Glutamatergic neuron (in vitro differentiated cells): ENCODE measurements at regions not wholly inside any gene's neighbourhood (a gene's known extent, or its start where the extent isn't known, plus 50 kb on each side); places are given as distances from the start of the nearest gene placed in this dataset.

Experiments used
- DNase-seq: peaks from one replicate; pipeline ENCODE4 v3.0.0; 2022
- H3K27ac Mint-ChIP-seq: one replicate; pipeline ENCODE4 v1.8.0; 2020; ENCODE audit warnings: mild to moderate bottlenecking, mixed read lengths, inconsistent platforms; ENCODE audit not compliant: unreplicated experiment
- H3K27me3 Mint-ChIP-seq: one replicate; pipeline ENCODE4 v1.8.0; 2020; ENCODE audit warnings: mild to moderate bottlenecking, moderate library complexity, mixed read lengths, inconsistent platforms; ENCODE audit not compliant: unreplicated experiment
- H3K36me3 Mint-ChIP-seq: one replicate; pipeline ENCODE4 v1.8.0; 2020; ENCODE audit warnings: mild to moderate bottlenecking, mixed read lengths, inconsistent platforms; ENCODE audit not compliant: unreplicated experiment
- H3K4me1 Mint-ChIP-seq: one replicate; pipeline ENCODE4 v1.8.0; 2020; ENCODE audit warnings: mild to moderate bottlenecking, low read depth, mixed read lengths, inconsistent platforms; ENCODE audit not compliant: unreplicated experiment
- H3K4me3 Mint-ChIP-seq: one replicate; pipeline ENCODE4 v1.8.0; 2020; ENCODE audit warnings: mild to moderate bottlenecking, mixed read lengths, inconsistent platforms; ENCODE audit not compliant: unreplicated experiment
- H3K9me3 Mint-ChIP-seq: one replicate; pipeline ENCODE4 v1.8.0; 2020; ENCODE audit warnings: mild to moderate bottlenecking, moderate library complexity, mixed read lengths, inconsistent platforms; ENCODE audit not compliant: unreplicated experiment
- TF ChIP-seq, protein P1 (sequence below): fragments of 200-600 bp; sonication (generic); IDR thresholded peaks from one replicate; pipeline ENCODE4 v1.5.0; 2021; ENCODE audit not compliant: partially characterized antibody, unreplicated experiment

DNA sequence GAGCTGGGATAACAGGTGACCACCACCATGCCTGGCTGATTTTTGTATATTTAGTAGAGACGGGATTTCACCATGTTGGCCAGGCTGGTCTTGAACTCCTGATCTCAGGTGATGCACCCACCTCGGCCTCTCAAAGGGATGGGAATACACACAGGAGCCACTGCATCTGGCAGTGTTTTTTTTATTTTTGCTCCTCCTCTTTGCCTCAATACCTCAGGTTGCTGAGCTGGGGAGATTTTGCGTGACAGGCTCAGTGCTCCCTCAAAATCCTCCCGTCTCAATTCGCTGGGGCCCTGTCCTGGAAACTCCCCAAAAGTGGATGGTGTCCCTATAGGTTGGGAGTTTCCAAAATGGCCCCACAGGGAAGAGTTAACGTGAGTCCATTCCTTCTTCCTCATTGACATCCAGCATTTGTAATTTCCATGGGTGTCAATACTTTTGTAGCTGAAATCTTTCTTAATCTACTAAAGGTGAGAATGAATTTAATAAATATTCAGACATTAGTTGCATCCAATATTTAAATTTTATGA, 71.8 kb downstream of the GGTLC2 start:
- H3K27ac Mint-ChIP-seq = no peak overlapping the region
- no peaks in the 10 kb centered on the region for H3K27me3 Mint-ChIP-seq
- no peaks in the 10 kb centered on the region for H3K36me3 Mint-ChIP-seq
- H3K4me1 Mint-ChIP-seq = no peaks in the 10 kb centered on the region
- H3K4me3 Mint-ChIP-seq = no peak overlapping the region
- H3K9me3 Mint-ChIP-seq = peaks cover 4% of the 10 kb centered on the region
- TF ChIP-seq, protein P1, sequence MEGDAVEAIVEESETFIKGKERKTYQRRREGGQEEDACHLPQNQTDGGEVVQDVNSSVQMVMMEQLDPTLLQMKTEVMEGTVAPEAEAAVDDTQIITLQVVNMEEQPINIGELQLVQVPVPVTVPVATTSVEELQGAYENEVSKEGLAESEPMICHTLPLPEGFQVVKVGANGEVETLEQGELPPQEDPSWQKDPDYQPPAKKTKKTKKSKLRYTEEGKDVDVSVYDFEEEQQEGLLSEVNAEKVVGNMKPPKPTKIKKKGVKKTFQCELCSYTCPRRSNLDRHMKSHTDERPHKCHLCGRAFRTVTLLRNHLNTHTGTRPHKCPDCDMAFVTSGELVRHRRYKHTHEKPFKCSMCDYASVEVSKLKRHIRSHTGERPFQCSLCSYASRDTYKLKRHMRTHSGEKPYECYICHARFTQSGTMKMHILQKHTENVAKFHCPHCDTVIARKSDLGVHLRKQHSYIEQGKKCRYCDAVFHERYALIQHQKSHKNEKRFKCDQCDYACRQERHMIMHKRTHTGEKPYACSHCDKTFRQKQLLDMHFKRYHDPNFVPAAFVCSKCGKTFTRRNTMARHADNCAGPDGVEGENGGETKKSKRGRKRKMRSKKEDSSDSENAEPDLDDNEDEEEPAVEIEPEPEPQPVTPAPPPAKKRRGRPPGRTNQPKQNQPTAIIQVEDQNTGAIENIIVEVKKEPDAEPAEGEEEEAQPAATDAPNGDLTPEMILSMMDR = no peak
- no peak for DNase-seq

DNA sequence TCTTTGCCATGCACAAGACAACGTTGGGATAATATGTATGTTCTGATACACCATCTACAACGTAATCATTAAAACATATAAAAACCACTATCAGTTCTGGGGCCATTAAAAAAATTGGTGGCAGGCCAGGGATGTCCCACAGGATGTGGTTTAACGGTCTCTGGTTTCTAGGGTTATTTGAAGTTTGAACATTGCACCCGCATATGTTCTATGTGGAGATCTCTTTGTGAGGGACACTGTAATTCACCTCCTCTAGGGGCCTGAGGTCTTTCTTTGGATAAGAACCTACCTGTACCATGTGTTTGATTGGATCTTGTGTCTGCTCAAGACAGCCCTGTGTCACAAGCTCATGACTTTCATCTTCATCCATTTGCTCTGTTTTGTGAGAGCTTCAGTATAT, 73.2 kb downstream of the GGTLC2 start:
- H3K4me3 Mint-ChIP-seq = no peak overlapping the region
- no peaks in the 10 kb centered on the region for H3K27me3 Mint-ChIP-seq
- DNase-seq = no peak
- H3K36me3 Mint-ChIP-seq = no peaks in the 10 kb centered on the region
- peaks cover 2% of the 10 kb centered on the region for H3K9me3 Mint-ChIP-seq
- H3K4me1 Mint-ChIP-seq = no peaks in the 10 kb centered on the region
- no peak overlapping the region for H3K27ac Mint-ChIP-seq
- TF ChIP-seq, protein P1 = no peak

DNA sequence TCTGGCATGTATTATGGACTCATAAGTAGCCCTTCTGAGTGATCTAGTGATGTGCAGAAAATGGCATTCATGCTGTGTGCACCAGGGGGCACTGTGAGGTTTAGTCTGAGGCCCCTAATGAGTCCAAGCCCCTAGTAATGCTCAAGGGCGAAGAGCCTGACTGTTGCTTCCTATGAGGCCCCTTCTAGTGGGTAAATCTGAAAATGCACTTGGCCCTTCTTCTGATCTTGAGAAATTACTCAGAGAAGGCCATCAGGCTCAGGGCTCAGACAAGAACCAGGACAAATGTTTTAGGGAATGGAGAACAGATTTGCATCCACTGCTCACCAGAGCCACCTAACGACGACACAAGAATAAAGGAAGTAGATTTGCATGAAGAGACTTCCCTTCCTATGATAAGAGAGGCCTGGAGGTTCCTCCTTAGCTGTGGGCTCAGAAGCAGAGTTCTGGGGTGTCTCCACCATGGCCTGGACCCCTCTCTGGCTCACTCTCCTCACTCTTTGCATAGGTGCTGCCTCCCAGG, 75.8 kb downstream of the GGTLC2 start:
- H3K4me1 Mint-ChIP-seq = no peaks in the 10 kb centered on the region
- no peaks in the 10 kb centered on the region for H3K36me3 Mint-ChIP-seq
- H3K27me3 Mint-ChIP-seq = no peaks in the 10 kb centered on the region
- peak; percentile 73 for DNase-seq
- no peaks in the 10 kb centered on the region for H3K9me3 Mint-ChIP-seq
- TF ChIP-seq, protein P1 = peak; percentile 74
- H3K27ac Mint-ChIP-seq = no peak overlapping the region
- H3K4me3 Mint-ChIP-seq = no peak overlapping the region

DNA sequence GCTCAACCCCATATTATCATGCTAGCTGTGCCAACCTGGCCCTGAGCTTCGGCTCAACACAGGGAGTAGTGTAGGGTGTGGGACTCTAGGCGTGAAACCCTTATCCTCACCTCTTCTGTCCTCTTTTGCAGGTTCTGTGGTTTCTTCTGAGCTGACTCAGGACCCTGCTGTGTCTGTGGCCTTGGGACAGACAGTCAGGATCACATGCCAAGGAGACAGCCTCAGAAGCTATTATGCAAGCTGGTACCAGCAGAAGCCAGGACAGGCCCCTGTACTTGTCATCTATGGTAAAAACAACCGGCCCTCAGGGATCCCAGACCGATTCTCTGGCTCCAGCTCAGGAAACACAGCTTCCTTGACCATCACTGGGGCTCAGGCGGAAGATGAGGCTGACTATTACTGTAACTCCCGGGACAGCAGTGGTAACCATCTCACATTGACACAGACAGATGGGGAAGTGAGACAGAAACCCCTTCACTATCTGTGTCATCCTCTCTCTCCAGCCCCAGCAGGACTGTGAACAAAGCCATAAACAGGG, 76.4 kb downstream of the GGTLC2 start:
- Mint-ChIP-seq H3K27me3 (no peaks in the 10 kb centered on the region), H3K4me1 (no peaks in the 10 kb centered on the region), H3K36me3 (no peaks in the 10 kb centered on the region), H3K27ac (no peak overlapping the region), H3K4me3 (no peak overlapping the region), H3K9me3 (no peaks in the 10 kb centered on the region)
- DNase-seq = no peak
- TF ChIP-seq, protein P1 = no peak

DNA sequence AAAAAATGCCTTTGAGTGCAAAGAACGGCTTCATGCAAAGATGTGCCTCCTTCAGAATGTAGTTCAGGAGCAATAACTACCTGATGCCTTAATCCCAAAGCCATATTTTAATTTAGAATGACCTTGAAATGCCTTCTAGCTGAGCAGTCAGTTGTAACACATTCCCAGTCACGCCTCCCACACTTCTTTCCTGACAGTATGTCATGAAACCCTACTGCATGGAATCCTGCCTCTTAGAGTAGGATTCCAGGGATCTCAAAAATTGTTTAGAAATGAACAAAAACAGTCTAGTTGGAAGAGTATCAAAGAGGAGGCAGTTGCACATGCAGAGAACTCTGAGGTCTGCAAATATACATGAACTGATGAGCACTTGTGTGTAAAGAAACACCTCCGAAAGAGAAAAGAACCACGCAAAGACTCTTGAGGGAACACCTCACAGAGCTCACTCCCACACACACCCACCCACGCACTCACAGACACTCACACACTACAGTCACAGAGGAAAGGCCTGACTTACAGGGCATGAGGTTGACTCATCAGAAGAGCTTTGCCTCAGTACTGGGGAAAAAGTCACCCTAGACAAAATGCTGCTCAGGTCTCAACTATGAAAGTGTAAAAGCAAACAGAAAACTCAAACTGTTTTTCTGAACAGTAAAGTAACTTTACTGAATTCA, 77.4 kb downstream of the GGTLC2 start:
- Mint-ChIP-seq H3K9me3 (no peaks in the 10 kb centered on the region), H3K27me3 (no peaks in the 10 kb centered on the region), H3K27ac (no peak overlapping the region), H3K4me3 (no peak overlapping the region), H3K4me1 (no peaks in the 10 kb centered on the region), H3K36me3 (no peaks in the 10 kb centered on the region)
- TF ChIP-seq, protein P1 = no peak
- DNase-seq = no peak
